ENCODE measurements at regions not wholly inside any gene's neighbourhood (a gene's known extent, or its start where the extent isn't known, plus 50 kb on each side); places are given as distances from the start of the nearest gene placed in this dataset.
A peak's percentile ranks its signal among the peaks of the same experiment; 100 is the strongest.

DNA sequence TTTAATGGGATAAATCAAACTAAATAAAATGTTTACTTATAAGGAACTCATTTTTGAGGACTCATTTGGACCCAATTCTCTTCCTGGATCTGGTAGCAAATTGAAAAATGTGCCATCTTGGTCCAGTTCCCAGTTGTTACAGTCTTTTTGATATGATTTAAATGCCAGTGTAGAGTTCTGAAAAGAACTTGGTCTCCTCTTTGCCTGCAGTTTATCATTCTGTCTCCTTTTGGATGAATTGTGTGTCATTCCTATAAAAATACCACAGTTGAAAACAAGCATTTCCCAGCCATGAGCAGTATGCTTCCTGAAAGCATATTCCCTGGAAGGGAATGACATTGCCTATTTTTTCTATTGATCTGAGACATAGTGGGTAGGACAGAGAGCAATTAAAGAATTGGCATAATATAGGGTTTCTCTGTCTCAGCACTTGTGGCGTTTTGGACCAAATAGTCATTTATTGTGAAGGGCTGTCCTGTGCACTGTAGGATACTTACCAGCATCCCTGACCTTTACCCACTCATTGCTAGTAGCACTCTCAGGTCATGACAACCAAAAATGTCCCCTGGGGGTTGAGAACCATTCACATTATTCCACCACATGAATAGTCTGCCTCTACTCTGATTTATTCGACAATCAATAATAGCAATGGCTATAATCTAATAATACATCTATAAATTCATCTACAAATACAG, 181.8 kb downstream of the NXNL2 start:
- intact Hi-C loops (cut with DNase I), result no loop called here
- Histone ChIP-seq H3K9me3 (no peaks in the 10 kb centered on the region), H3K4me3 (no peak overlapping the region), H3K27me3 (no peaks in the 10 kb centered on the region), H3K36me3 (replicated peaks in 1 of 2; ENCODE audit: insufficient read depth in 1 of 2, low read depth in 2 of 2) (no peaks in the 10 kb centered on the region), H3K27ac (no peak overlapping the region), H3K4me1 (no peaks in the 10 kb centered on the region)
- TF ChIP-seq, protein P1, sequence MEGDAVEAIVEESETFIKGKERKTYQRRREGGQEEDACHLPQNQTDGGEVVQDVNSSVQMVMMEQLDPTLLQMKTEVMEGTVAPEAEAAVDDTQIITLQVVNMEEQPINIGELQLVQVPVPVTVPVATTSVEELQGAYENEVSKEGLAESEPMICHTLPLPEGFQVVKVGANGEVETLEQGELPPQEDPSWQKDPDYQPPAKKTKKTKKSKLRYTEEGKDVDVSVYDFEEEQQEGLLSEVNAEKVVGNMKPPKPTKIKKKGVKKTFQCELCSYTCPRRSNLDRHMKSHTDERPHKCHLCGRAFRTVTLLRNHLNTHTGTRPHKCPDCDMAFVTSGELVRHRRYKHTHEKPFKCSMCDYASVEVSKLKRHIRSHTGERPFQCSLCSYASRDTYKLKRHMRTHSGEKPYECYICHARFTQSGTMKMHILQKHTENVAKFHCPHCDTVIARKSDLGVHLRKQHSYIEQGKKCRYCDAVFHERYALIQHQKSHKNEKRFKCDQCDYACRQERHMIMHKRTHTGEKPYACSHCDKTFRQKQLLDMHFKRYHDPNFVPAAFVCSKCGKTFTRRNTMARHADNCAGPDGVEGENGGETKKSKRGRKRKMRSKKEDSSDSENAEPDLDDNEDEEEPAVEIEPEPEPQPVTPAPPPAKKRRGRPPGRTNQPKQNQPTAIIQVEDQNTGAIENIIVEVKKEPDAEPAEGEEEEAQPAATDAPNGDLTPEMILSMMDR (IDR thresholded peaks at IDR 0.05), result no peak
- TF ChIP-seq POLR2A (IDR thresholded peaks at IDR 0.05), result no peak
- DNase-seq, result no peak
- 78 to 81% methylated on average over 2 of the region's 2 CpGs for WGBS, 2 donors
- no peak for ATAC-seq

GRCh38 chr9:88721025-88721424, 186.0 kb downstream of the NXNL2 start:
- H3K4me1 ChIP-seq, result no peaks in the 10 kb centered on the region
- DNase-seq (no peak), ATAC-seq (no peak)
- H3K27me3 ChIP-seq, result no peaks in the 10 kb centered on the region
- intact Hi-C loops (cut with DNase I), result no loop called here
- no peaks in the 10 kb centered on the region for H3K9me3 ChIP-seq
- H3K4me3 ChIP-seq, result no peak overlapping the region
- no peaks in the 10 kb centered on the region for H3K36me3 ChIP-seq (replicated peaks in 1 of 2; ENCODE audit: insufficient read depth in 1 of 2, low read depth in 2 of 2)
- TF ChIP-seq POLR2A (IDR thresholded peaks at IDR 0.05), result no peak
- TF ChIP-seq, protein P1 (IDR thresholded peaks at IDR 0.05), result no peak
- H3K27ac ChIP-seq, result no peak overlapping the region
- WGBS, 2 donors, result 72 to 77% methylated on average over 3 of the region's 3 CpGs

- no peaks in the 10 kb centered on the region for H3K9me3 ChIP-seq
- DNase-seq (no peak), ATAC-seq (no peak)
- H3K27ac ChIP-seq, result no peak overlapping the region
- intact Hi-C loops (cut with DNase I), result no loop called here
- no peak for TF ChIP-seq POLR2A (IDR thresholded peaks at IDR 0.05)
- TF ChIP-seq, protein P1 (IDR thresholded peaks at IDR 0.05), result no peak
- H3K36me3 ChIP-seq (replicated peaks in 1 of 2; ENCODE audit: insufficient read depth in 1 of 2, low read depth in 2 of 2), result no peaks in the 10 kb centered on the region
- no peak overlapping the region for H3K4me3 ChIP-seq
- no peaks in the 10 kb centered on the region for H3K4me1 ChIP-seq
- H3K27me3 ChIP-seq, result no peaks in the 10 kb centered on the region
- 94 to 100% methylated on average over 1 of the region's 1 CpG for WGBS, 2 donors
Observed at GRCh38 chr9:88721495-88722279, 186.7 kb downstream of the NXNL2 start.

DNA sequence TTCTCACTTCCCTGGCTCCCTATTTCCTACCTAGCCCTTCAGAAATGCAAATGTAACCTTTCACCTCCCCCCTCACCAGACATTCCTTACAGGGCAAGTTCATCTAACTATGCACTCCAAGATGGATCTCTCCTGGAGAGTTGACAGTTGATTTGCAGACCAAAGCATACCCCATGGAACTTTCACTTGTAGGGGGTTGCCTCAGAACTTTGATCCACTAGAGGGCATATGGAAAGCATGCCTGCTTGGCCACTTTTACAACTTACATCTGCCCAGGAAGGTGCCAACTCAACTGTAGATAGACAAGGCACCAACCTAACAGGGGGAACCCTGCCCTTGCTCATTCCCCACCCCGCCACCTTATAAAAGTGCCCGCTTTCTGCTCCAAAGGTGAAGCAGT, 187.8 kb downstream of the NXNL2 start:
- no peaks in the 10 kb centered on the region for H3K36me3 ChIP-seq (replicated peaks in 1 of 2; ENCODE audit: insufficient read depth in 1 of 2, low read depth in 2 of 2)
- TF ChIP-seq POLR2A (IDR thresholded peaks at IDR 0.05), result no peak
- TF ChIP-seq, protein P1 (IDR thresholded peaks at IDR 0.05), result peak in 2 of 7 experiments; percentile 17 to 23
- H3K9me3 ChIP-seq, result no peaks in the 10 kb centered on the region
- no peaks in the 10 kb centered on the region for H3K27me3 ChIP-seq
- no peaks in the 10 kb centered on the region for H3K4me1 ChIP-seq
- no peak overlapping the region for H3K4me3 ChIP-seq
- ATAC-seq (no peak), DNase-seq (no peak)
- WGBS, 2 donors, result 81 to 94% methylated on average over 2 of the region's 2 CpGs
- intact Hi-C loops (cut with DNase I), result no loop called here
- no peak overlapping the region for H3K27ac ChIP-seq

All from body of pancreas (tissue), 4 donors.